CD4-positive, alpha-beta T cell treated with Interleukin-6 at 100 ng/mL for 8 hours (primary cell): ENCODE measurements at regions not wholly inside any gene's neighbourhood (a gene's known extent, or its start where the extent isn't known, plus 50 kb on each side); places are given as distances from the start of the nearest gene placed in this dataset.
"Not testable (repeated sequence)": the region's sequence is repeated elsewhere in the genome, so short reads cannot be mapped to it uniquely, and the experiment has no call there.

Source experiments
- DNase-seq: peaks from one replicate; pipeline ENCODE4 v3.0.0-alpha.2; 2020; ENCODE audit warnings: mixed read lengths, low spot score

GRCh38 chr15:54841701-54842305, 354.9 kb downstream of the RSL24D1 start:
- no peak for DNase-seq

- DNase-seq: no peak
These were observed 355.9 kb downstream of the RSL24D1 start for GRCh38 chr15:54840621-54841398.

GRCh38 chr15:54839379-54839778, 357.4 kb downstream of the RSL24D1 start:
- no peak for DNase-seq

GRCh38 chr15:54836052-54836795, 360.5 kb downstream of the RSL24D1 start:
- DNase-seq: no peak

GRCh38 chr15:54829821-54830220, 366.9 kb downstream of the RSL24D1 start:
- no peak for DNase-seq

GRCh38 chr15:54820811-54821210, 375.9 kb downstream of the RSL24D1 start:
- no peak for DNase-seq

- no peak for DNase-seq
These were observed 376.6 kb downstream of the RSL24D1 start for GRCh38 chr15:54820098-54820497.

GRCh38 chr15:54816401-54816800, 380.3 kb downstream of the RSL24D1 start:
- DNase-seq: no peak

- DNase-seq: no peak
These were observed 381.2 kb downstream of the RSL24D1 start for GRCh38 chr15:54815556-54815955.

- no peak for DNase-seq
These were observed 384.4 kb downstream of the RSL24D1 start for GRCh38 chr15:54812383-54812782.

GRCh38 chr15:54810496-54810895, 386.2 kb downstream of the RSL24D1 start:
- no peak for DNase-seq

GRCh38 chr15:54810031-54810430, 386.7 kb downstream of the RSL24D1 start:
- DNase-seq: no peak

- DNase-seq: no peak
These were observed 388.4 kb downstream of the RSL24D1 start for GRCh38 chr15:54808321-54808720.

GRCh38 chr15:54803987-54804386, 392.8 kb downstream of the RSL24D1 start:
- no peak for DNase-seq

GRCh38 chr15:54803134-54803808, 393.5 kb downstream of the RSL24D1 start:
- DNase-seq: no peak

- no peak for DNase-seq
These were observed 404.2 kb downstream of the RSL24D1 start for GRCh38 chr15:54792526-54792925.

GRCh38 chr15:54790693-54791092, 406.0 kb downstream of the RSL24D1 start:
- no peak for DNase-seq

GRCh38 chr15:54789376-54789775, 407.4 kb downstream of the RSL24D1 start:
- no peak for DNase-seq

- not testable (repeated sequence) for DNase-seq
These were observed 415.5 kb downstream of the RSL24D1 start for GRCh38 chr15:54781220-54781619.

GRCh38 chr15:54779271-54779670, 417.5 kb downstream of the RSL24D1 start:
- no peak for DNase-seq

- DNase-seq: no peak
These were observed 420.3 kb downstream of the RSL24D1 start for GRCh38 chr15:54776410-54776809.

GRCh38 chr15:54772663-54773062, 424.1 kb downstream of the RSL24D1 start:
- DNase-seq: no peak
